Cardiac fibroblast (primary cell): ENCODE measurements at regions not wholly inside any gene's neighbourhood (a gene's known extent, or its start where the extent isn't known, plus 50 kb on each side); places are given as distances from the start of the nearest gene placed in this dataset.

Experiments
- DNase-seq, 2 donors: peaks; one replicate each; pipeline versions ENCODE4 v3.0.0 to v3.0.0-alpha.2; 2010; ENCODE audit warnings: low read depth in 2 of 2
- H3K4me3 ChIP-seq, 2 donors: replicated peaks in 1 of 2; 1 replicate in 1 of 2; 2 replicates in 1 of 2; pipeline ENCODE4 v1.5.1; 2011; ENCODE audit warnings: low read depth in 2 of 2, low read length in 2 of 2, mild to moderate bottlenecking in 2 of 2, moderate library complexity in 1 of 2
- CTCF ChIP-seq: IDR thresholded peaks from one replicate; pipeline ENCODE4 v1.5.1; 2011; ENCODE audit warnings: low read depth, mild to moderate bottlenecking, low read length, inconsistent platforms

GRCh38 chr2:148567716-148568115 lies 76.8 kb upstream of the EPC2 start:
- no peak for TF ChIP-seq CTCF
- DNase-seq: no peak
- no peak overlapping the region for H3K4me3 ChIP-seq

- H3K4me3 ChIP-seq: no peak overlapping the region
- TF ChIP-seq CTCF: no peak
- DNase-seq: no peak
These were observed 76.0 kb upstream of the EPC2 start for GRCh38 chr2:148568597-148568996.

- no peak for TF ChIP-seq CTCF
- H3K4me3 ChIP-seq: no peak overlapping the region
- DNase-seq: no peak
These were observed 75.3 kb upstream of the EPC2 start for GRCh38 chr2:148569221-148569620.

GRCh38 chr2:148570989-148571388 lies 73.6 kb upstream of the EPC2 start:
- DNase-seq: no peak
- no peak overlapping the region for H3K4me3 ChIP-seq
- TF ChIP-seq CTCF: no peak

- no peak overlapping the region for H3K4me3 ChIP-seq
- no peak for TF ChIP-seq CTCF
- DNase-seq: no peak
These were observed 66.6 kb upstream of the EPC2 start for GRCh38 chr2:148577845-148578492.

GRCh38 chr2:148578493-148578884 lies 66.1 kb upstream of the EPC2 start:
- H3K4me3 ChIP-seq: no peak overlapping the region
- DNase-seq: no peak
- no peak for TF ChIP-seq CTCF
